ENCODE measurements at regions not wholly inside any gene's neighbourhood (a gene's known extent, or its start where the extent isn't known, plus 50 kb on each side); places are given as distances from the start of the nearest gene placed in this dataset.
"Not testable (repeated sequence)": the region's sequence is repeated elsewhere in the genome, so short reads cannot be mapped to it uniquely, and the experiment has no call there.

DNA sequence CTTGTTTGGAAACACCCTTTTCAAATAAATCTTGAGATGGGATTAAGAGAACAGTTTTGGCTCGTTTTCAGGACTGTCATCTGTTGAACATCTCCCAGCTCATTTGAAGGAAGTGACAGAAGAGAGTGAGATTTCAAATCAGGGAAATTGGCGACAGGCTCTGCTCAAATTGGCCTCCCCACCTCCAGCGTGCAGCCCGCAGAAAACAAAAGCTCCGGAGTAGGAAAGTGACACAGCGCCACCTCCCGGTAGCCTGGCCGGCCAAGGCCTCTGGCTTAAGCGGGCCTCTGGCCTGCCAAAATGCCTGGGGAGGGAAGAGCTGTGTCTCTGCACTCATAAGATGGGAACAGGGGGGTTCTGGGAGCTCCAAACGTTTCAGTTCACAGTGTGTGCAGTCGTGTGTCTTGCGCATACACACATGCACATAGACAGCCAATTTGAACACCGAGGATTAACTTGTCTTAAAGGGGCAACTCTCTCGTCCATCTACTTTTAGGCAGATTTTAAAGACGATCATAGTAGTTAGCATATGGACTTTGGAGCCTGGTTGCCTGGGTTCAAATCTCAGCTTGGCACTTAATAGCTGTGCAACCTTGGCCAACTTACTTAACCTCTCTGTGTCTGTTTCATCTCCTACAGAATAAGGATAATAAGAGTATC lies 132.7 kb upstream of the RCN1 start:
- peak; percentile 50 for DNase-seq (ENCODE audit: low read depth)

- peak; percentile 4 for DNase-seq (ENCODE audit: low read depth)
These were observed 133.2 kb upstream of the RCN1 start for GRCh38 chr11:31957674-31958073.

- peak; percentile 25 for DNase-seq (ENCODE audit: low read depth)
These were observed 134.6 kb upstream of the RCN1 start for GRCh38 chr11:31956310-31956709.

DNA sequence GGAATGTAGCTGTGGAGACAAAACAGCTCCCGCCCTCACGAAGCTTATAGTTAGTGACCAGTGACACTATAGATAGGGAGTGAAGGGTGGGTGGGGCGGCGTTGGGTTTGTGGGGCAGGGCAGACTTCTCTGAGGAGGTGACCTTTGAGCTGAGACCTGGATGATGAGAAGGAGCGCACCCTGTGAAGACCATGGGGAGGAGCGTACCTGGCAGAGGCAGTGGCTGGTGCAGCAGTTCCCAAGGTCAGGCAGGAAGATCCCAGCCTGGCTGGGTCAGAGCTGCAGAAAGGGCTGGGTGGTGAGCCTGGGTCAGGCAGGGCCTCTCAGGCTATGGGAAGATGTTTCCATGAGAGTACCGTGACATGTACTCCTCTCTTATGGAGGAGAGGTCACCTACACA lies 135.0 kb upstream of the RCN1 start:
- DNase-seq (ENCODE audit: low read depth) = no peak

GRCh38 chr11:31953803-31954327 lies 137.0 kb upstream of the RCN1 start:
- no peak for DNase-seq (ENCODE audit: low read depth)

DNA sequence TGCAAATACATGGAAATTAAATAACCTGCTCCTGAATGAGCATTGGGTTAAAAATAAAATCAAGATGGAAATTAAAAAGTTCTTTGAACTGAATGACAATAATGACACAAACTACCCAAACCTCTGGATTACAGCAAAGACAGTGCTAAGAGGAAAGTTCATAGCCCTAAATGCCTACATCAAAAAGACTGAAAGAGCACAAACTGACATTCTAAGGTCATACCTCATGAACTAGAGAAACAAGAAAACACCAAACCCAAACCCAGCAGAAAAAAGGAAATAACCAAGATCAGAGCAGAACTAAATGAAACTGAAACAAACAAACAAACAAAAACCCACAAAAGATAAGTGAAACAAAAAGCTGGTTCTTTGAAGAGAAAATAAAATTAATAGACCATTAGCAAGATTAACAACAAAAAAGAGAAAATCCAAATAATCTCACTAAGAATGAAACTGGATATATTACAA lies 138.6 kb upstream of the PAX6 start:
- DNase-seq (ENCODE audit: low read depth) = not testable (repeated sequence)

DNA sequence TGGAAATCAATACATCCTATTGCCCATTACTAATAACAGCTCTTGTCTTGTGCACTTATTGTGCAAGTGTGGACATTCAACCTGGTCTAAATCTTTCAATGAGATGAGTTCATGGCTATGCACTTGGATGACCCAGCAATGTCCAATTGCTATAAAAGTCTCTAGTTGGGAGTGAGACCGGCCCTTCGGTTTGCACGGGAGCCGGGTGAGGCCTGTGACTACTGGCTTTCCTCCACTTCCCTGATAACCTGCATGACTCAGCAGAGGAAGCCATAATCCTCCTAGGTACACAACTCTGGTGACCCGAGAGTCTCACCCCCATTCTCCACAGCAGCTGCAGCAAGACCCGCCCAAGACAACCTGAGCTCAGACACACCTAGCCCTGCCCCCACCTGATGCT lies 135.9 kb upstream of the PAX6 start:
- DNase-seq (ENCODE audit: low read depth) = no peak

DNA sequence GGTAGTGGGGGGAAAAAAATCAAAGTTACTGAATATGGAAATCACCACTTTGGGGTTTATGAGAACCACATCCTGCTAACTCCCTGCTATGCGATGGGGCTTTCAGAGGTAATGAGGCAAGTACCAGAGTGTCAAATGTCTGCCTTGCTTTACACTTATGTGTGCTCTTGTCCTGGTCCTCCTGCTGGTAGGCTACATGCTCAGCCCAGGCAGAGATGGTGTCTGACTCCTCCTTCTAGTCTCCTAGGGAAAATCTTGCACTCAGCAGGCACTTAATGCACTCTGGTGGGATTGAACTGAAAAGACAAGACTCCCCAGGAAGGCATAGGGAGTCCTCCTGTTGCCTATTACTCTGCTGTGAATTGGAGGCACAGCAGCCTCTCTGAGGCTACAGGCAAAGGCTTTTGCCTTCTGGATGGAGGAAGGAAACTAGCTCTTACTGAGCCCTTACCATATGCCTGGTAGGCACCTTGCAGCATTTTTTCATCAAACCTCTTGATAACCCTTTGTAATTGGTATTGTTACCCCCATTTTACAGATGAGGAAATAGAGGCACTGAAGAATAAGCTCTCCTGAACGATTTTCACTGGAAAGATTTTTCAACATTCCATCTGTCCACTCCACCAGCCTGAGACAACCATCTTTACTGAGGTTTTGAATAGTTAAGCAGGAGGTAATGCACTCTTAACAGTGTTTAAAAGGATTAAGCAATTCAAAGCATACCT lies 132.1 kb upstream of the PAX6 start:
- DNase-seq (ENCODE audit: low read depth) = no peak

DNA sequence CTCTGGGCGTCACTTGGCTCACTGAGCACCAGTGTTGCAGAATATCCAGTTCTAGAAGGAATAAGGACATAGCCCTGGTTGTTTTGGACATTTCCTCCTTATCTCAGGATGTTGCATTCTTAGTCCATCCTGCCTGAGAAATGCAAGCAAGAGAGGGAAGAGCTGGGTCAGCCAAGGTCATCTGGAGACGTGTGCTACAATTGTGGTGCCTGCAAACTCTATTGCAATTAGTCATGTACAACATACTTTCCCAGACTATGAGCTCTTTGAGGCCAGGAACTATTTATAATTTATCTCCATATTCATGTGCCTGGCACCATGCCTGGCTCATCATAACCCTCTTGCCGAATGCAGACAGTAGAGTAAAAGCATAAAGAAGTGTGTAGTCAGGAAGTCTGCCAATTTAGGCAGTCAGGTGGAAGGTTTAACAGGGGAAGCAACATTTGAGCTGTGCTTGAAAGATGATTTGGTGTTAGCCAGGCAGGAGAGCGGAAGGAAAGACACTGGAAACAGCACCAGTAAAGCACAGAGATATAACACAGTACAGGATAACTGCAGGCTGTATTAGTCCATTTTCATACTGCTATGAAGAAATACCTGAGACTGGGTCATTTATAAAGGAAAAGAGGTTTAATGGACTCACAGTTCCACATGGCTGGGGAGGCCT lies 129.4 kb upstream of the PAX6 start:
- peak; percentile 66 for DNase-seq (ENCODE audit: low read depth)

GRCh38 chr11:31939004-31939403 lies 127.9 kb upstream of the PAX6 start:
- DNase-seq (ENCODE audit: low read depth) = no peak

DNA sequence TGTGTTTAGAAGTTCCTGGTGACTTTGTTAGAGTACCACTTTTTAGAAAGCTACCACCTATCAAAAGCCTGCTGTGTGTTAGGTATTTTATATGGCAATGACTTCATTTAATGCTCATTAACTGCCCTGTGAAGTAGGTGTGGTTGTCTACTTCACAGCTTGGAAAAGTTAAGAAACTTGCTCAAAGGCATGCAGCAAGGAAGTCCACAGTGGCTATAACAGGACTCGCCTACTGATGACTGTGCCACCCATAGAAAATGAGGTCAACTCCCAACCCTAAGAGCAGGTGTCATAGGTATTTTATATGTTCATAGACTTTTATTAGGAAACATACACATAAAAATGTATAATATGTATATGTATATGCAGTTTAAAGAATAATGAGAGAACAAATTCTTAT lies 125.2 kb upstream of the PAX6 start:
- no peak for DNase-seq (ENCODE audit: low read depth)

DNA sequence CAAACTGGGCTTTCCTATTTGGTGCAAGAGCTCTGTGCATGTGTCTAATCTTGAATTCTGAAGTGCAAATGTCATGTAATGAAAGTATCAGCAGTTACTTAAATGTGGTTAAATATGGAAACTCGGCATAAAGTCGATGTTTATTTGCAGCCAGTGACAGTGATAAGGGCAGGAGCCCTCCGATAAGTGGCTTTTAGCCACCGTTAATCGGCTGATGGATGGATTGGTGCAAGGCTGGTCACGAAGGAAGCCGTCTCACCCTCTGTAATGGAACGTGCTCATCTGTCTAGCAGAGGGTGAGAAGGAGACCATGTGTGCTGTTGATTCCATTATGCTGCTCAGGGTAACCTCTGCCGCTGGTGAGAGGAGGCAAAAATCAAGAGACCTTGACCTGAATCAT lies 121.8 kb upstream of the PAX6 start:
- DNase-seq (ENCODE audit: low read depth) = no peak

DNA sequence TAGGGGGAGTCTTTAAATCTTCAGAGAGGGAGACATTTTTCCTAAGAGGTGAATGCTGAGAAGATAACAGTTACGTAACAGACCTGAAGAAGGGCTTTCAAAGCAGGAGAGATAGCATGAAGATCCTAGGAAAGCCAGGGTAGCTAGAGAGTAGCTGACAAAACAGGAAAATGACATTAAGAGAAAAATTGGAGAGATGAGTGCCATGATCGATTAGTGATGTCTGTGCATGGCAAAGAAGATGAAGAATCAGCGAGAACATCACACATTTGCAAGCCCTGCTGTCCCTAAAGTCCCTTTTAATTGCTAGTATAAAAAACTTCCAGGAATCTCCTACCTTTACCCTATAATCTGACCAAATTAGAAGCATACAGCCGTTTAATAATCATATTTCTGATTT lies 116.9 kb upstream of the PAX6 start:
- no peak for DNase-seq (ENCODE audit: low read depth)

DNA sequence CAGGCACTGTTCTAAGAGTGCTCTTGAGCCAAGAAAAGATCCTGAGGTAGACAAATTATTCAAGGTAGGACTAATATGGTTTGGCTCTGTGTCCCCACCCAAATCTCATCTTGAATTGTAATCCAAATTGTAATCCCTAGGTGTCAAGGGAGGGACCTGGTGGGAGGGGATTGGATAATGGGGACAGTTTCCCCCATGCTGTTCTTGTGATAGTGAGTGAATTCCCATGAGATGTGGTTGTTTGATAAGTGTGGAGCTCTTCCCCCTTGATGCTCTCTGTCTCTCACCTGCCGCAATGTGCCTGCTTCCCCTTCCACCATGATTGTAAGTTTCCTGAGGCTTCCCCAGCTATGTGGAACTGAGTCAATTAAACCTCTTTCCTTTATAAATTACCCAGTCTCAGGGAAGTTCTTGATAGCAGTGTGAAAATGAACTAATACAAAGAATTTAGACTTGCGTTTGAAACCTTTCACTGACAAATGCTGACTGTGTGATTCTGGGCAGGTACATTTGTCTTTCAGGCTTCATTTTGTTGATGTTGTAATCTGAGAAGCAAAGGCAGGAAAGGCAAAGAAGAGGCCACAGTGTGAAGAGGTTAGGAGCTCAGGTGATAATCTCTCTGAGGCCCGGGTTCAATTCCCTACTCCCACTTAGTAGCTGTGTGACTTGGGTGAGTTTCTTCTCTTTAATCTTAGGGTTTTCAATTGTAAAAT lies 115.8 kb upstream of the PAX6 start:
- no peak for DNase-seq (ENCODE audit: low read depth)

DNA sequence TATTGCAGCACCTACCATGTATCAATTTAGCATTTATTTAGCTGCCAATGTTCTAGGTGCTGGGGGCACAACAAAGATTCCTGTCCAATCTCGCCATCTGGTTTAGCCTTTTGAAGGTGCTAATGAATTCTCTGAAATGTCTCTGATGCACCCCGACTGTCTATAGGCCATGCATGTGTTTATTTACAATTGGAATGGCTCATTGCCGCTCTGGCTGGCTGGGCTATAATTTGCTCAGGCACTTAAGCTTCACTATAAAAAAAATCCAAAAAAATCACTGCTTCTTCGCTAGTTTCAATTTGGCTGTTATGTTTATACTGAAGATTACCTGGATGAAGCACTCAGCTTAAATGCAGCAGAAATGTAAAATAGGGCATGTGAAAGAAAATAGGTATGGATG lies 115.0 kb upstream of the PAX6 start:
- no peak for DNase-seq (ENCODE audit: low read depth)

DNA sequence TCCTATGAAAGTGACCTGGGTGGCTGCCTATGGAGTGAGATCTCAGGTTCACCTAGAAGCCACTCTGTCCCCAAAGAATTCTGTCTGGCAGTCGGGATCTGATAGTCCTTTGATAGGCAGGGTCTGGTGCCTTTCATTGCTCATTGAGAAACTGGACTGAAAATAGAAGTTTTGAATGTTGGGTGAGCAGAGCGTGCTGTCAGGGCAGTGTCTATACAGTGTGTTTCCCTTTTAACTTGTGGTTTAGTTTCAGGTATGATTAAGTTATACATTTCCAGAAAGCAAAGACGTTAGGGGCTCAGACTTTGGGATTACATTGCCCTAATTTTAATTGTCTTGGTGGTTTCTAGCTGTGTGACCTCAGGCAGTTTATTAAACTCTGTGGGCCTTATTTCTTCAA lies 111.3 kb upstream of the PAX6 start:
- DNase-seq (ENCODE audit: low read depth) = no peak

DNA sequence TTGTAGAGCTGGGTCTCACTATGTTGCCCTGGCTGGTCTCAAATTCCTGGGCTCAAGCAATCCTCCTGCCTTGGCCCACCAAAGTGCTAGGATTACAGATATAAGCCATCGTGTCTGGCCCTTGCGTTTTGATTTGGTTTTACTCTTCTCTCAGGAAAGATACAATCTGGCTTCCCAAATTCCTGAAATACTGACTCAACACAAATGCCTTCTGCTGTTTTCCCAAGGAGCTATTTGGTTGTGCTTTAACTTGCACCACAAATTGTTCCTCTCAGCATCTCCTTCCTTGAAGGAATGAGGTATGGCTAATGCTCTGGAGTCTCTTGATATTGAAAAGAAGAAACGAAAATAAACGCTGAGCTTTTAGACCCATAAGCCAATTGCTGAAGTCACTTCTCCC lies 110.0 kb upstream of the PAX6 start:
- peak; percentile 6 for DNase-seq (ENCODE audit: low read depth)

DNA sequence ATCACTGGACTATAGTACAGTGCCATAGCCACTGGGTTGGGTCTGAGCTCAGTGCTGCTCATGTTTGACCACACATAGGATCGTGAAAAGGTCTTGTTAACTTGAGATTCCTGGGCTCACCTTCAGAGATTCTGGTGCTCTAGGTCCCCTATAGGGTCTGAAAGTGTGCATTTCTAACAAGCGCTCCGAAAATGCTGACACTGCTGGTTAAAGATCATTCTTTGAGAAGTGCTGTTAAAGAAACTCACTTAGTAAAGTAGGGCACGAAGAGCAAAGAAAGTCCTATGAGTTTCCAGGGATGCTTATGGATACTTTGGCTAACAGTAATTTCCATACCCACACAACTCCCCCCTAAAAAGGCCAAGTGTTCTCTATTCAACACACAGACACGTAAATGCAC lies 108.1 kb upstream of the PAX6 start:
- no peak for DNase-seq (ENCODE audit: low read depth)

GRCh38 chr11:31915867-31916266 lies 104.7 kb upstream of the PAX6 start:
- no peak for DNase-seq (ENCODE audit: low read depth)

- no peak for DNase-seq (ENCODE audit: low read depth)
These were observed 102.9 kb upstream of the PAX6 start for GRCh38 chr11:31913985-31914384.

GRCh38 chr11:31912808-31913207 lies 101.7 kb upstream of the PAX6 start:
- DNase-seq (ENCODE audit: low read depth) = no peak

- no peak for DNase-seq (ENCODE audit: low read depth)
These were observed 99.9 kb upstream of the PAX6 start for GRCh38 chr11:31910950-31911576.

All from iris pigment epithelial cell (primary cell).